Inferior parietal cortex (tissue), 1 donor: ENCODE measurements at regions not wholly inside any gene's neighbourhood (a gene's known extent, or its start where the extent isn't known, plus 50 kb on each side); places are given as distances from the start of the nearest gene placed in this dataset.

Source experiments
- DNase-seq: peaks from one replicate; pipeline ENCODE4 v3.0.0-alpha.2; 2016; ENCODE audit errors: extremely low spot score

DNA sequence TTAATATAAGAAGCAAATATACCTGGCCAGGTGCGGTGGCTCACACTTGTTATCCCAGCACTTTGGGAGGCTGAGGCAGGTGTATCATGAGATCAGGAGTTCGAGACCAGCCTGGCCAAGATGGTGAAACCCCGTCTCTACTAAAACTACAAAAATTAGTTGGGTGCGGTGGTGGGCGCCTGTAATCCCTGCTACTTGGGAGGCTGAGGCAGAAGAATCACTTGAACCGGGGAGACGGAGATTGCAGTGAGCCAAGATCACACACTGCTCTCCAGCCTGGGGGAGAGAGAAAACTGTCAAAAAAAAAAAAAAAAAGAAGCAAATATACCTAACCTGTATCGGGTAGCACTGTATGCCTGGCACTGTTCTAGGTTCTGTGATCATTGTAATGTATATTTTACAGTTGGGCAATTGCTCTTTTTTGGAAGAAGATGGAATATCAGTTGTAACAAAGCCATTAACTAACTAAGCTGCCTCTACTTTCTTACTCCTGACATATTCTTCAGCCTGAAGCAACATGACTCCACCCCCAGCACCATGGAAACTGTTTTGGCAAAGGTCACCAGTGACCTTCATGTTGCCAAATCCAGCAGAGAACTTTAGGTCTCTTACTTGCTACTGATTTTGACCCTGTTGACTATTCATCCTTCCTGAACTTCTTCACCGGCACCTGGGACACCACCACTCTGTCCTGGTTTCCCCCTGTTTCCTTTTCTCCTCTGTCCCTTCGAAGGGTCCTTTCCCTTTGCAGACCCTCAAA, 203.8 kb downstream of the RPLP1 start:
- no peak for DNase-seq

DNA sequence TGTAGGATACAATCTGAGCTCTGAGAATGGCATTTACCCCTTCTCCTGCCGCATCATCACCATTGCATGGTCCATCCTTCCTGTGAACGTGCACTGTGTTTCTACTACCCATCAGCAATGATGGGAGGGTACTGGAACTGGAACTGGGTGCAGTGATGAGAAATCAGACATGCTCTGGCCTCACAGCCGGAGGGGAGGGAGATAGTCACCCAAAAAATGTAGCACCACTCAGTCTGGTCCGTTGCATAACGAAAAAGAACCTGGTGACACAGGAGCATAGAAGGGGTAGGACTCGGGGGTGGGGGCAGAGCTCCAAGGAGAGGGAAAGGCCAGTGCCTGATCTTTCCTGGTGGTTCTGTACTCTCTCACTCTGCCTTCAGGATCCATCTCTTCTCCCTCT, 205.0 kb downstream of the RPLP1 start:
- no peak for DNase-seq

DNA sequence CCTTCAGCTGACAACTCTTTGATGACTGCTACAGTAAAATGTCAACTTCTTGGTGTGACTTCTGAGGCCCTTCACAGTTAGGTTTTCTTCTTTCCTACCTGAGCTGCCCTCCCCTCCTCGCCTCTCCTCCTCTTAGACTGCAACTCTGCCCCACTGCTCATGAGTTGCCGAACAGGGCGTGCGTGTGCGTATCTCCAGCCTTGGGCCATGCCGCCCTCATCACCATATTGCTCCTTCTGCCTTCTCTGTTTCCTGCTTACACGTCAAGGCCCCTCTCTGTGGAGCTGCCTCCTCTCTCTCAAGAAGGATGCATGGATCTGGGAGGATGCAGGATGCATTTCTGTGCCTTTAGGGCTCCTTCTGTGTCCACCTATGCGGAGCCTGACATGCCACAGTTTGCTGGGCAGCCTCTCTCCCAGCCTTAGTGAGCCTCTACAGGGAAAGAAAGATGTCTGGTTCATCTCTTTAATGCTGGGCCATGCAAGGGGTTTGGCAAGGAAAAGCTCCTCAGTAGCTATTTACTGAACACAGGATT, 205.9 kb downstream of the RPLP1 start:
- DNase-seq = no peak

DNA sequence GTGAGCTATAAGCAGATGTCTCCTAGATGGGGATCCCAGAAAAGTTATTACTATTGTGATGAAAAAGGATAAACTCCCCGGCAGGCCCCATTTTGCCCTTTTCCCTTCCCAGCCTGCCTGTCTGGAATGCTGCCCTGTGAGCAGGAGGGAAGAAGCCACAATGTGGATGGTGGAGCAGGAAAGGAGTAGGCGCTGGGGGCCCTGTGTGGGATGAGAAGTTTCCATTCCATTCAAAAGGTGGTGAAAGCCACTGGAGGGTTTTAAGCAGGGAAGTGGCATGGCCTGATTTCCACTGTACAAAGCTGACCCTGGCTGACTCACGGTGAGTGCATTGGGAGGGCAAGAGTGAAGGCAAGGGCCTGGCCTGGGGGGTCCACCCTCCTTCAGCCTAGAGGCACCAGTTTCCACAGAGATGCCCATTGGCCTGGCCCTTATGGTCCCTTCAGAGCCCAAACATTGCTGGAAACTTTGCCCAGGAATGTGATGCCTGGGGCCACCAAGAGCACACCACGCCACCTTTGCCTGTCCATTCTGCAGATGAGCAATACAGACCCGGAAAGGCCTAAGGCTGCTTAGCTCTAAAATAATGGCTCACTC, 206.9 kb downstream of the RPLP1 start:
- DNase-seq = no peak

DNA sequence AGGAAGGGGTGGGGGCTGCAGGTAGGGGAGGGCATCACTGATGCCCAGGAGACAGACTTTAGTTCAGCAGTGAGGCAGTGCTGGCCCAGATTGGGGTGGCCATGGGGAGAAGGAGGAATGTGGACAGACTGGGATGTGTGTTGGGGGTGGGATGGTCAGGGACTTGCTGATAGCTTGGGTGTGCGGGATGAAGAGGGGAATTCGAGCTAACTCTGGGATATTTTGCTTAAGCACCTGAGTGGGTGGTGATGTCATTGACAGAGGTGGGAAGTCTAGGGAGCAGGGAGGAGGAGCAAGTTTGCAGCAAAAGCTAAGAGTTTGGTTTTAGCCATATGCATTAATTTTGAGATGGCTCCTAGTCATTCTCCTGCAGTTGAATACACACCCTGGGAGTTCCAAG, 207.5 kb downstream of the RPLP1 start:
- no peak for DNase-seq

DNA sequence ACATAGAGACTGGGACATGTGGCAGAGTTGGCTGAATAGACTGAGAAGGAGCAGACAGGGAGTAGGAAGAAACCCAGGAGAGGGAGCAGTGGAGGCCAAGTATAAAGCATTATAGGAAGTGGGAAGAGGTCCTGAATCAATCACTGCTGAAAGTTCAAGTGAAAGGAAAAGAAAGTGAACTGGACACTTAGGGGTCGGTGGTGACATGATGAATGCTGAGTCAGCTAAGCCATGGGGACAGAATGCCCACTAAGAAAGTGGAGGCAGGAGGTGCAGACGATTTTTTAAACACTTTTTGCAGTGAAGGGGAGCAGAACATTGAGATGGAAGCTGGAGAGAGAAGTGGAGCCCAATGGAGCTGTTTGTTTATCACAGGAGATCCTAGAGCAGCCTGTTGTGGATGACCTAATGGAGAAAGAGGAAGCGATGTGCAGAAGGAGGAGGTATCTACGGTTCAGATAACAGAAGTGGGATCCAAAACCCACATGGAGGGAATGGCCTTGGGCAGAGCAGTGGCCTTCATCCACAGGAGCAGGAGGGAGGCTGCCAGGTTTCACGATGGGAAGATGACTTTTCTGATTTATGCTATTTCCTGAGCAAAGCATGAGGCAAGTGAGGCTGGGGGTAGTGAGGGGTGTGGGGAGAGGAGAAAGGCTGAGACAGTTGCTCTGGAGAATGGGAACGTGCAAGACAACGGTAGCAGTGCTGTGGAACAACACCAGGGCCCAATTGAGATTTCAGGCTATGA, 208.2 kb downstream of the RPLP1 start:
- no peak for DNase-seq

DNA sequence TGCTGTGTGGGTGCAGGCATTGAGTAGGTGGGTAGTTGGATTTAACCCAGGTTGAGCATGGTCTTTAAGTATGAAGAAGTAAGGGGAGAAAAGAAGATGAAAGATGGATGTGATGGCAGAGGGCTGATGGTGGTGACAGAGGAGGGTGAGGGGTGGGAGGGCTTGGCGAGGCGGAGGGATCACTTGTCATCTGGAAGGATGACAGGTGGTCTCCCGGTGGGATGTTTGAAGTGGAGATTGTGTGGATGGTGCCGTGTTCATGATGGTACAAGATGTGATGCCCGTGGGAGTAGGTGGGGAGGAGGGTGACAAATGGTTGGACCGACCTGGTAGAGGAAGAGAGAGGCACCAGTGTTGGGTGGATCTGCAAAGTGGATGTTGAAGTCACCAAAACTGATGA, 208.8 kb downstream of the RPLP1 start:
- DNase-seq = no peak

DNA sequence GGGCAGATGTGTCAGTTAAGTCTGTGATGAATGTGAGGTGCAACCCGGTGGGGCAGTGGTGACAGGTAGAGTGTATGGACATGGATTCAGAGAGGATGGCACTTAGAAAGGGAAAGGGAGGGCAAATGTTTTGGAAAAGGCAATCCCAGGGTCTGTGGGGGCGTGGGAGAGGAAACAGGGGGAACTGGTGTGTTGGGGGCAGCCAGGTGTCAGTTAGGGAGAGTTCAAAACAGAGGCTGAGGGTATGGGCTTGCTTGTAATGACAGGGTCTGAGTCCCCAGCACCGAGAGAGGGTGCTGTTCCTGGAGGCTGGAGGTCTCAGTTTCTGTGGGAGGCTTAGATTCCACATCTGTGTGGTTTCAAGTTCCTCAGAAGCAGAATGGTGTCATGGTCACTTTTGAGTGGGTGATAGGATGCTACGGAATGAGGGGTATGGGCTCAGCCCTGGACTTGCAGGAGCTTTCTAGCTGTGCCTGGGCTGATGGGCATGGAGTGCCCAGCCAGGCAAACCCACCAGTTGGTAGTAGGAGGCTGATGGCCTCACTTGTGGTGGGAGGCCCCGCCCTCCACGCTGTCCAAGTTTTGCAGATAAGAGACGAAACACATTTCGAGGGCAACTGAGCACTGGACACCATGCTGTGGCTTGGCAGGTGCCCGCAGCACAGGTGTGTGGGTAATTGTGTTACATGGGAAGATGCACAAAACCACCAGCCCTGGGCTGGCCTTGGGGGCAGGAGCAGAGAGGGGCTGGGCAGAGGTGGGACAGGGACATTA, 209.4 kb downstream of the RPLP1 start:
- no peak for DNase-seq

DNA sequence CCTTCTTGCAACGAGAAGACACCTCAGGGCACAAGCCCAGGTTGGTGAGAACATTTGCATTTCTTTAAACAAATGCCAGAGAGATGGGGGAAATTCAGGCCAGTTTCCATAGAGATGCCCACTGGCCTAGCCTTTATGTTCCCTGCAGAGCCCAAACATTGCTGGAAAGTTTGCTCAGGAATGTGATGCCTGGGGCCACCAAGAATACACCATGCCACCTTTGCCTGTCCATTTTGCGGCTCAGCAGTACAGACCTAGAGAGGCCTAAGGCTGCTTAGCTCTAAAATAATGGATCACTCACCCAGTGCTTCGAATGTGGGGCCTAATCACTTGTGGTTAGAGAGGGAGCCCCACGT, 210.0 kb downstream of the RPLP1 start:
- DNase-seq = no peak

DNA sequence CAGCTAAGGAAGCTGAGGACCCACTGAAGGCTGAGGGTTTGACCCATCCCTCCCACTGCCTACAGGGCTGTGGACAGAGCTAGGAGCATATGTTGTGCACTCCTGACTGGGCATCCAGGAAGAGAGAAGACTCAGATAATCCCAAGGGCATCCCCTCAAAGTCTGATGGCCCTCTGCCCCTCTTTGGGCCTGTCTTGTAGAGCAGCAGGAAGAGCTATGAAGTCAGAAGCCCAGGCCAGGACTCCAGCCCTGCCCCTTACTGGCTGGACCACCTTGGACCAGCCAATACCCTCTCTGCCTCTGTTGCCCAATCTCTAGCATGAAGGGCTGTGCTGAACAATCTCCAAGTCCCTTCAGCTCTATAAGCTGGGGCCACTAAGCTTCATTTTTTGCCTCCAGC, 210.8 kb downstream of the RPLP1 start:
- no peak for DNase-seq

DNA sequence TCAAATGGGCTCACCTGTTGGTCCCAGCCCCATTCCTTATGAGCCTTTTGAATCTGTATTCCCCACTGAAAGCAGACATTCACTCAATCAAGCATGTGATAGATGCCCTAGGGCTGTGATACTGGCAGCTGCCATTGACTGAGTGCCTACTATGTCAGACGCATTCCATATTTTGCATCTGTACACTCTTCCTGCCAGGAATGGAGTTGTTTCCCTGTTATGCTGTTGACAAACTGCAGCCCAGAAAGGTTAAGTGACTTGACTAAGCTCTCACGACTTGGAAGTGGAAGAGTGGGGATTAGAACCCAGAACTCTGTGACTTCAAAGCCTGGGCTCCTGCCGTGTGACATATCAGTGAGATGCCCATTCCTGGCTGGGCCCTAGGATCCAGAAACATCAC, 211.4 kb downstream of the RPLP1 start:
- no peak for DNase-seq

DNA sequence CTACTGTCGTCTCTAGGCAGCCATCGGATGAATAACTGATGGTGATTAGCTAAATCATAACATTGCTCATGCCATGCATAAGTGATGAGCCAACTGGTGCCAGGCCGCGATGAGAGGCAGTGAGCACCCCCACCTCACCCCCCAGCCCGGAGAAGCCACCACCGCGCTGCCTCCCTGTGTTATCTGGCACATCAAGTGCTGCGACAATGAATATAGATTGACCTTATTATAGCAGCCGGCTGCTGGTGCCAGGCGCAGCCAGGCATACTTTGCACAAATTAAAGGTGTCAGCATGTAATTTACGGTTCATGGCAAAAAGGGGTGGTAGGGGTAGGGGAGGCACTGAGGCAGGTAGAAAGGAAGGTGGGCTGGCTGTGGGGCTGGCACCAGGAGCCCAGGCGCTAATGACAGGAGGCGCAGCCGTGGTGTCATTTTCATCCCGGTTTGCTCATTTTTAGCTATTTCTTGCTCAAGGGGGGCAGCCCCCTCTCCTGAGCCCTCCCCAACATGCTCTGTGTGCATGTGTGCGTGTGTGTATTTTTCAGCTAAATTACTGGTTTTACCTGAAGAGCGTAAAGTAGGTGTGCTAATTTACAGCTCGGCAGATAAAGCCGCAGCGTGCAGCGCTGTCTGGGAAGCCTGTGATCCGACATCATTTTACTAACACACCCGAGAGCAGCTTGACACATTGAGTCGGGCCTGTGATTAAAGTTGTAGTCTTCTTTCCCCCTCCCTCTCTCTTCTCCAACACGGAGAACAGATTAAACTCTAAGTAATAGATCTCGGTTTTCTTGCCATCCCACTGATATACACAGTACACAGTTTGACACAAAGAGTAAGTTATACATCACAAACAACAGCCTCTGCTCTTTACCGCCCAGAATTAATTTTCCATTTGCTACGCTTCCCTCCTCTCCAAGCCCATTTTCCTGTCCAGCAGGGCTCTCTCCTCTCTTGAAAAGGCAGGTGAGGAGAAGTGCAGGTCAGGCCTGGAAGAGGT, 212.3 kb downstream of the RPLP1 start:
- peak; percentile 17 for DNase-seq

DNA sequence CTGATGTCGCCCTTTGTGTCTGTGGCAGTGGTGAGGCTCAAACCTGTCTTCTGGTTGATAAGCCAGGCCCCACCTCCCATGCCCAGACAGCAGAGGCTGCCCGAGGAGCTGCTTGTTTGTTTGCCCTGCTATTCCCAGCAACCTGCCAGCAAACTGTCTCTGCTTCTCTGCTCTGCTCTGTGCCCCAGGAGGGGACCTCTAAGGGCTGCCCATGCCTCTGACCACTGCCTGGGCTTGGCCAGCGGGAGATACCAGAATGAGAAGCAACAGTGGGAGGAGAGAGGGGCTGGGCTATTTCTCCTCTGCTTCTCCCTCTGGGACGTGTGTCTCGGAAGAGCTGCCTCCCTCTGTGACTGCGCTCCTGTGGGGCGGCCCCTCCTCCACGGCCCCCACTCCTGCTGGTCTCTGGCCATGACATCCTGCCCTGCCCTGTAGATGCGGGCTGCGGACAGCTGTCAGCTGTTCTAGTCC, 213.1 kb downstream of the RPLP1 start:
- DNase-seq = no peak

DNA sequence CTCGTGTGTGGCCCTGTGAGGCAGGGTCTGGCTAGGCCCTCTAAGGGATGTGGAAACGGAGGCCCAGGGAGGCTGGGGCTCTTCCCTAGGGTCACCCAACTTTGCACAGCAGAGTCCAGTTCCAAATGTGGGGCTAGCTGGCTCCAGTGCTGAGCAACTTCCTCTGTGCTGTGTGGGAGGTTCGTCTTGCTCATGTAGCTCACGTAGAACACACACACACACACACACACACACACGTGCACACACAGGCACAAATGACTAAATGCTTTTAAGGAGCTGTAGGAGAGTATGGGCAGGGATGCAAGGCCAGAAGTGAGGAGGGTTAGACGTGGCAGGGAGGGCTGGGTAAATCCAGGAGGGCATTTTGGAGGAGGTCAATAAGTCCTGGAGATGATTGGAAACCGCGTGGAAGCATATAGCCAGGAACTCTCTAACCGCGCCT, 213.8 kb downstream of the RPLP1 start:
- DNase-seq = peak; percentile 5

DNA sequence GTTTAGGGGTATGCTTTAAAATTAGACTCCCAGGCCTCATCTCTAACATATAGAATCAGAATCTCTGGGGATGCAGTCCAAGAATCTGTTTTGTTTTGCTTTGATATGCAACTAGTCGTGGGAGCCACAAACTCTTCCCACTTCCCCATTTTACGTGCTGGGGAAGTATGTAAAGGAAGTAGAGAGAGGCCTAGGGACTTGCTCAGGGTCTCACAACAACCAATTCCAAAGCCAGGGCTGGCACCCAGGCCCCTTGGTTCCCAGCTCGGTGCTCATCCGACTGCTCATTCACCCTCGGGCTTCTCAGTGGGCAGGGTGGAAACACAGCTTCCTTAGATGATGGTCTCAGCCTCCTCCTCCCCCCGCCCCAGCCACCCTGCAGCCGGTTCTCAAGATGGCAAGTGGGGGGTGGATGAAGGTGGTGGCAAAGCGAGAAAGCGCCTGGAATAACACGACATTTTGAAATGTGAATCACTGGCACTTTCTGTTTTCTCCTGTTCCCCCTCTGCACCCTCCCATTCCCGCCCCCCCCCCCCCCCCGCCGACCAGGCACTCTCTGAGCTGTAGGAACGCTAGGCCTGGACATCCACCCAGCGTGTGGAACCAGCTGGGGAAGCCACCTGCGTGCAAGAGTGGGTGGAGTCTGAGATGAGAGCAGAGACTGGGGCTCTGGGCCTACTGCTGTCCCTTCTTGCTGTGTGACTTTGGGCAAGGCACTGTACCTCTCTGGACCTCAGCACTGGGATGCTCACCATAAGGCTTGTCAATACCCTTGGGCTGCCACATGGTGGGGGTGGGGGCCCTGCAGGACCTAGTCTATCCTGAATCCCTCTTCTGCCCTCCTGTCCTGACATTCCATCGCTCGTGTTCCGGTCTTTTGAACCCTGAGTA, 214.5 kb downstream of the RPLP1 start:
- DNase-seq = peak; percentile 40

DNA sequence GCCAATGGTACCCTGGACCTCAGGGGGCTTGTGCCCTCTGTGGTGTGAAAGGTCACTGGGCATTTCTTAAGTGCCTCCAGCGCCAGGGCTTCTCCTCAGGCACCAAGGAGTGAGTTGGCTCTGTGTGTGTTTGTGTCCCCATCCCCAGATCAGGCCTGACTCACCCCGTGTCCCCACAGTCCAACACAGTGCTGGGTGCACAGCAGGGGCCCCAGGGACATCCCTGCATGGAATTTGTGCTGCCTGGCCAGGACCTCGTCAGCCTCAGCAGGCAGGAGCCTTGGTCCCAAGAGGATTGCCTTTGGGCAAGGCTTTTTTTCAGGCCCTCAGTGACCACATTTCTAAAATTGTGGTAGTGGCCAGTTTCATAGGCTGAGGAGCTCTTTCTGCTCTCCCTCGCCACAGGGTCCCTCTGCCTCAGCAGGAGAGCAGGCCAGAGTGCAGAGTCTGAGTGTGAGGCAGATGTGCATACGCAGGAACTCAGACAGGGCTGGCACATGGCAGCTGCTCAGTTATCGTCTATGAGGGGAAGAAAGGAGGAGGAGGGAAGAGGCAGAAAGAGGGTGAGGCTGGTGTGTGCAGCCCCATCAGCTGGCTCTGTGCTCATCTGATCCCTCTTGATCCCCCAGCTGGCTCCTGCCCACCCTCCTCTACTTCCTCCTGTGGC, 215.6 kb downstream of the RPLP1 start:
- DNase-seq = no peak

DNA sequence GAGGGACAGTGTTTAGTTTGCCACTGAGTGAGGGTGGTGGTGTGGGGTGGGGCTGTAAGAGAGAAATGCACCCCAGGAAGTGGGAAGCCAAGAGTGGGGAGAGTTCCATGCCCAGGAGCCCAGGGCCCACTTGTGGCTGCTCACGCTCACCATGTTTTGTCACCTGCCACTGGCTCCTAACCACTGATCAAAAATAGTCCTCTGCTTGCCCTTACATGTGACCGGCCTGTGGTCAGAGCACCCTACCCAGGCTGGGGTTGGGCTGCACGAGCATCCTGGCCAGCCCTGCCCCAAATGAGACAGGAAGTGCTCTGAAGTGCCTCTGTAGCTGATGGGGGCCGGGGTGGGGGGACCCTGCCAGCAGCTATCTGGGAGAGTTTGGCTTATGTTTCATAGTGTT, 216.3 kb downstream of the RPLP1 start:
- no peak for DNase-seq

DNA sequence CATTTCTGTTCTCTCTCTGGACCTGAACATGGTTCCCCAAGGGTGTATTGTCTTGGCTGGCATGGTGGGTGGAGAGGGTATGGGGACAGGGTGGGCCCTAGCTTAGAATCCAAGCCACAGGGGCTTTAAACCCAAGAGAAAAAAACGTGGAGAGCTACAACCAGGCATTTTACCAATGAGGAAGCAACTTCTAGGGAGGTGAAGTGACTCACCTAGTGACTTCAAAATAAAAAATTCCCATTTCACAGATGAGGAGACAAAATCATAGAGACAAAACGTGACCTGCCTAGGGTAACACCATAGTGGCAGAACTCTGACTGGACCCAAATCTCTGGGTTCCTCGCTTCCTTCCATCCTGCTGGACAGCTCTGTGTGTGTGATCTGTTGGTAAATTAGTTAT, 216.8 kb downstream of the RPLP1 start:
- no peak for DNase-seq

DNA sequence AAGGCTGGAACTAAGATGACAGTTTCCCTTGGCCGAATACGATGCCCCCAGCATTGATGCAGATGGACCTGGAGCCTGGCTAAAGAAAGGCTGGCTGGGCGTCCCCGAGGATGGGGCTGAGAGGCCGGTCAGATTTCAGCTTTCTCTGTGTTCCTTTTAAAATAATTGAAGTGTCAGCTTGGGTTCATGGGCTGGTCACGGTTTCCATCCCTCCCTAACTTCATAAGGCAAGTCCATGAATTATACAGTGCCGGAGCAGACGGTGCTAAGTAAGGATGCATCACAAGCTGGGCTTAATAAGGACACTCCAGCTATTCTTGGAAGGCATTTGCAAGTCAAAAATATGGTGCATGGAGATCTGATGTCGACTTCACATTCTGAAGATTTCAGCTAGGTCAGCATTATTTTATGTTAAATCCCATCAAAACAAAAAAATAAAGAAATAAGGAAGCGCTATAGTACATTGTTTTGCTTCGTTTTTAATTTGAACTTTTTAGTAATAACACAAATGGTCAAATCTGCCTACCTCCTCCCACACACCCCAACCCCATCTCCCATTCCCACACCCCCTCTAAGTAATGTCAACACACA, 220.8 kb downstream of the RPLP1 start:
- peak; percentile 12 for DNase-seq
